Epithelial cell of esophagus (primary cell): ENCODE measurements at regions not wholly inside any gene's neighbourhood (a gene's known extent, or its start where the extent isn't known, plus 50 kb on each side); places are given as distances from the start of the nearest gene placed in this dataset.
"Not testable (repeated sequence)": the region's sequence is repeated elsewhere in the genome, so short reads cannot be mapped to it uniquely, and the experiment has no call there.

Experiments
- DNase-seq: peaks from one replicate; pipeline ENCODE4 v3.0.0; 2010; ENCODE audit warnings: low read depth
- H3K4me3 ChIP-seq: 2 replicates; pipeline ENCODE4 v1.5.1; 2011; ENCODE audit warnings: mild to moderate bottlenecking, low read length, control low read depth

DNA sequence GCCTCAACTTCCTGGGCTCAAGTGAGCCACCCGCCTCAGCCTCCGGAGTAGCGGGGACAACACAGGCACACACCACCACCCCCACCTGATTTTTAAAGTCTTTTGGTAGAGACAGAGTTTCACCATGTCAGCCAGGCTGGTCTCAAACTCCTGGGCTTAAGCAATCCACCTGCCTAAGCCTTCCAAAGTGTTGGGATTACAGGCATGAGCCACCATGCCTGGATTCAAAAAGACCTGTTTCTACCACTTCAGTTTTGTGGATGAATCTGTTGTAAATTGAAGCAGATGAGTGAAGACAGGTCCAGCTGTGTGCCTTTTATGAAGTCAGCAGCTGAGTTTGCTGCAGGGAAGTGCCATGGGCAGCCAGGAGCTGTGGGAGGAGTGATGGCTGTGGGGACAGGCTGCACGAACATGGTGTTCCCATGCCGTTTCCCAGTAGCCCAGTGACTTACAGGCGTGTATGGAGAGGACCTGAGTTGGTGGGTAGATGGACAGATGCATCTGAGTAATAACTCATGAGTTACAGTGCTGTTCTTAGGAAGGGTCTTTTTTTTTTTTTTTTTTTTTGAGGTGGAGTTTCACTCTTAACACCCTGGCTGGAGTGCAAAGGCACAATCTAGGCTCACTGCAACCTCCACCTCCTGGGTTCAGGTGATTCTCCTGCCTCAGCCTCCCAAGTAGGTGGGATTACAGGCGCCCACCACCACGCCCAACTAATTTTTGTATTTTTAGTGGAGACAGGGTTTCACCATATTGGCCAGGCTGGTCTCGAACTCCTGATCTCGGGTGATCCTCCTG is 122.5 kb upstream of the TPTE start:
- H3K4me3 ChIP-seq, DNase-seq: not testable (repeated sequence)

DNA sequence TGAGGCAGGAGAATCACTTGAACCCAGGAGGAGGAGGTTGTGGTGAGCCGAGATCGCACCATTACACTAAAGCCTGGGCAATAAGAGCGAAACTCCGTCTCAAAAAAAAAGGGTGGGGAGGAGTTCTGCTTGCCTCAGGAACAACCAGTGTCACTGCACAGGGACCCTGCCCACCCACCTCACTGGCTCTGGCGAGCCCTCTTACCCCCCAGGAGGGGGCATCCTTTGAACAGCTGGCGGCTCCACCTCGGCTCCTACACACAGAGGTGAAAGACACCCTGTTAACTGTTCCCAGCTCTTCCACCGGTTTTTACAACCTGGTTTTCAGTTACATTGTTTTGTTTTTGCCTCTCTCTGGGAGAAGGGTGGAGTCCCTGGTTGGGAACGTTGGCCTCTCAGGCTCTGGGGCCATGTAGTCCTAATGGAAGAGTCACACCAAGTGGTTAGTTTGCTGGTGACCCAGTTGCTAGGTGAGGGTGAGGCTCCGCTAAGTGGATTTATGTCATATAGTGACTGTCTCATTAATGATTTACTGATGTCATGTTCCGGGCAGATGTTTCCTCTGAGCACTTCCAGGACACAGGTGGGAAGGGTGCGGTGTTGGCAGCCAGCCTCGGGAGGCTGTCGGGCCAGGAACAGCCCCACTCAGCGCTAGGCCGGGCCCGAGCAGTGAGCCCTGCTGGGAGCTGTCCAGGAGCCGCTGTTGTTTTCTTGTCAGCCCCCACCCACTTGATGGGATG is 120.6 kb upstream of the TPTE start:
- DNase-seq, H3K4me3 ChIP-seq: not testable (repeated sequence)

DNA sequence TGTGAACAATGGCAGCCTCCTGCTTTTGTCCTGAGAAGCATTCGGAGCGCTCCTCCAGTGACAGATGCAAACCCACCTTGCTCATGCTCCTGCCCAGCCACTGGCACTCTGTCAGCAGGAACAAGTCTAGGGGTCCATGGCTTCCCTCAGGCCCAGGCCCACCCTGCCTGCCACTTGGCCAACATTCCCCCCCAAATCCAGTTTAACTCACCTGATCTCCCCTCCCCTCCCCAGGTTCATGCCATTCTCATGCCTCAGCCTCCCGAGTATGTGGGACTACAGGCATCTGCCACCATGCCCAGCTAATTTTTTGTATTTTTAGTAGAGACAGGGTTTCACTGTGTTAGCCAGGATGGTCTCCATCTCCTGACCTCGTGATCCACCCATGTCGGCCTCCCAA is 118.9 kb upstream of the TPTE start:
- not testable (repeated sequence) for H3K4me3 ChIP-seq, DNase-seq

DNA sequence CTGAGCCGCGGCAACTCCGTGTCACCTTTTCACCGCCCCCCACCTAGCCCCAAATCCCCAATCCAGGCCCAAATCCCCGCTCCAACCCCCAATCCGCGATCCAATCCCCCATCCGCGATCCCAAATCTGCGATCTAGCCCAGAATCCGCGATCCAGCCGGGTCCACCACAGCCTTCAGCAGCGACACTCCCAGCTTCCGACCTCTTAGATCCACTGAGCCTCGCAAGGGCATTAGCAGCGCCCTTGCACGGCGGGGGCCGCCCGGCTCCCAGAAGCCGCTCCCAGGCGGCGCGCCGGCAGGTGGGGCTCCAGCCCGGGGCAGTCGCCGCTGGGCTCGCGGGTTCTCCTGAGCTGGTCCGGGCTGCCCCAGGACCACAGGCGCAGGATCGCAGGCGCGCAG is 116.1 kb upstream of the TPTE start:
- DNase-seq, H3K4me3 ChIP-seq: not testable (repeated sequence)

DNA sequence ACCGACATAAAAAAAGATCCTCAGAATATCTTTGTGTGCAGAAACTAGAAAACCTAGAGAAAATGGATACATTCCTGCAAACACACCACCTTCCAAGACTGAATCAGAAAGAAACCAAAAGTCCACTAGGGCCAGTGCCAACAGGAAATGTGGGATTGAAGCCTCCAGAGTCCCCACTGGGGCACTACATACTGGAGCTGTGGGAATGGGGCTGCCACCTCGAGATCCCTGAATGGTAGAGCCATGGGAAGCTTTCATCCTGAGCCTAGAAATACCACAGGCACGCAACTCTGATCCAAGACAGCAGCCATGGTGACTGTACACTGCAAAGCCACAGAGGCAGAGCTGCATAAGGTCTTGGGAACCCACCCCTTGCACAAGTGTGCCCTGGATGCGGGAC is 111.6 kb upstream of the TPTE start:
- DNase-seq, H3K4me3 ChIP-seq: not testable (repeated sequence)

DNA sequence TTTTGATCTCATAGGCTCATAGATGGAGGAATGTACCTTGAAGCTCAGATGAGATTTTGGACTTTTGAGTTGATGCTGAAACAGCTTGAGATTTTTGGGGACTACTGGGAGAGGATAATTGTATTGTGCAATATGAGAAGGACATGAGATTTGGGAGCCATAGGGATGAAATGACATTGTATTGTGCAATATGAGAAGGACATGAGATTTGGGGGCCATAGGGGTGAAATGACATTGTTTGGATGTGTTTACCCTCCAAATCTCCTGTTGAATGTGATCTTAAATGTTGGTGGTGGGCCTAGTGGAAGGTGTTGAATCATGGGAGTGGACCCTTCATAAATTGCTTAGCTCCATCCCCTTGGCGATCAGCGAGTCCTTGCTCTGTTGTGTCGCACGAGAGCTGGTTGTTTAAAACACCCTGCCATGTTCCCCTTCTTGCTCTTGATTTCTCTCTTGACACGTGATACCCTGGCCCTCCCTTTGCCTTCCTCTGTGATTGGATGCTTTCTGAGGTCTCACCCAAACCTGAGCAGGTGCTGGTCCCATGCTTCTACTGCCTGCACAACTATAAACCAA is 110.9 kb upstream of the TPTE start:
- not testable (repeated sequence) for H3K4me3 ChIP-seq, DNase-seq

DNA sequence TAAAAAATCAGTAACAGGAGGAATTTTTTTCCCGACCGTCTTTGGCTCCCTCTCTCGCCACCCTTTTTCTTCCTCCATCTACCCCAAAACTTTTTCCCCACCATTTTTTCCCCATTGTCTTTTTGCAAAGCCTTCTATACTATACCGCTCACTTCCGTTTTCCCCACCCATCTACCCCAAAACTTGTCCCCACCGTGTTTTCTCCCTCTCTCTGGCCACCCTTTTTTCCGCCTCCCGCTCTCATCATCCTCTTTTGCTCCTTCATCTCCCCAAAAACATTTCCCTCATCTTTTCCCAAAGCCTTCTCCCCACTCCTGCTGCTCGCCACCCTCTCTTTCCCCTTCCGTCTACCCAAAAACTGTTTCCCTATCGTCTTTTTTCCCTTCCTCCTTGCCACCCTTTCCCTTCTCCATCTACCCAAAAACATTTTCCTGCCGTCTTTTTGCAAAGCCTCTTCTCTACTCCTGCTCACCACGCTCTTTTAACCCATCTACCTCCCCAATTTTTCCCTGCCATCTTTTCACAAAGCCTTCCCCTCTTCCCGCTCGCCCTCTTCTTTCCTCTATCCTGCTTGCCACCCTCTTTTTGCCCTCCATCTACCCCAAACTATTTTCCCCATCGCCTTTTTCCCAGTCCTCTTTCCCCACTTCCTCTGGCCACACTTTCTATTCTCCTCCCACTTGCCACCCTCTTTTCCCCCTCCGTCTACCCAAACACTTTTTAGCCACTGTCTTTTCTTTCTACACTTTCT is 109.4 kb upstream of the TPTE start:
- H3K4me3 ChIP-seq, DNase-seq: not testable (repeated sequence)

DNA sequence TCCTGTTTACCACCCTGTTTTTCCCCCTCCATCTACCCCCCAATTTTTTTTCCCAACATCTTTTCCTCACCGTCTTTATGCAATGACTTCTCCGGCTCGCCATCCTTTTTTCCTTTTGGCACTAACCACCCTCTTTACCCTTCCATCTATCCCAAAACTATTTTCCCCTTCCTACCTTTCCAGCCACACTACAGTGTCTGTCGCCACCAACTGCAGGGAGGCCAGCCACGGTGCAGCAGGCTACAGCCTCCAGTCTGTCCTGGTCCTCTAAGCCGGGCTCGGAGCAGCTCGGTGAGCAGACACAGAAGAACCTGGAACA is 108.5 kb upstream of the TPTE start:
- not testable (repeated sequence) for H3K4me3 ChIP-seq, DNase-seq

DNA sequence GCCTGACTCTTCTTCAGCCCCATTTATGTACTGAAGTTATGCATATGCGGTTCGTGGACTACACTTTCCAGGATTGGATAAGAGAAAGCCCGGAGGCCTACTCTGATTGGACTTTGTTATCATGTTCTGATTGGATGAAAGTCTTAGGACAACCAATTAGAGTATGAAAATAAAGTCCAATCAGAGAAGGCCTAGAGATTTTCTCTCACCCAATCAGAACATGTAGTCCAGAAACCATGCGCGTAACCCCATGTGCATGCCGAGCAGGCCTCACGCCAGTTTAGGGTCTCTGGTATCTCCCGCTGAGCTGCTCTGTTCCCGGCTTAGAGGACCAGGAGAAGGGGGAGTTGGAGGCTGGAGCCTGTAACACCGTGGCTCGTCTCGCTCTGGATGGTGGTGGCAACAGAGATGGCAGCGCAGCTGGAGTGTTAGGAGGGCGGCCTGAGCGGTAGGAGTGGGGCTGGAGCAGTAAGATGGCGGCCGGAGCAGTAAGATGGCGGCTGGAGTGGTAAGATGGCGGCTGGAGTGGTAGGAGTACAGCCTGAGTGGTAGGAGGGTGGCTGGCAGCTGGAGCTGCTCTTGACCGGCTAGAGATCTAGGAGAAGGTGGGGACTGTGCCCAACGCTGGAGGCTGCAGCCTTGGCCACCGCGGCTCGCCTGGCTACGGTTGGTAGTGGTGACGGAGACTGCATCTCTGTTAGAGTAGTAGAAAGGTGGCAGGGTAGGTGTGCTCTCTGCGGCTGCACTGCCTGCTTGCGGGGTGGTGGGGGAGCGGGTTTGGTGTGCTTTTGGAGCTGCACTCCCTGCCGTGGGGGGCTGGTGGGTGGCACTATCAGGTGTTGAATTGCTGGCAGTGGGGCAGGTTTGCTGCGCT is 107.9 kb upstream of the TPTE start:
- not testable (repeated sequence) for H3K4me3 ChIP-seq, DNase-seq

DNA sequence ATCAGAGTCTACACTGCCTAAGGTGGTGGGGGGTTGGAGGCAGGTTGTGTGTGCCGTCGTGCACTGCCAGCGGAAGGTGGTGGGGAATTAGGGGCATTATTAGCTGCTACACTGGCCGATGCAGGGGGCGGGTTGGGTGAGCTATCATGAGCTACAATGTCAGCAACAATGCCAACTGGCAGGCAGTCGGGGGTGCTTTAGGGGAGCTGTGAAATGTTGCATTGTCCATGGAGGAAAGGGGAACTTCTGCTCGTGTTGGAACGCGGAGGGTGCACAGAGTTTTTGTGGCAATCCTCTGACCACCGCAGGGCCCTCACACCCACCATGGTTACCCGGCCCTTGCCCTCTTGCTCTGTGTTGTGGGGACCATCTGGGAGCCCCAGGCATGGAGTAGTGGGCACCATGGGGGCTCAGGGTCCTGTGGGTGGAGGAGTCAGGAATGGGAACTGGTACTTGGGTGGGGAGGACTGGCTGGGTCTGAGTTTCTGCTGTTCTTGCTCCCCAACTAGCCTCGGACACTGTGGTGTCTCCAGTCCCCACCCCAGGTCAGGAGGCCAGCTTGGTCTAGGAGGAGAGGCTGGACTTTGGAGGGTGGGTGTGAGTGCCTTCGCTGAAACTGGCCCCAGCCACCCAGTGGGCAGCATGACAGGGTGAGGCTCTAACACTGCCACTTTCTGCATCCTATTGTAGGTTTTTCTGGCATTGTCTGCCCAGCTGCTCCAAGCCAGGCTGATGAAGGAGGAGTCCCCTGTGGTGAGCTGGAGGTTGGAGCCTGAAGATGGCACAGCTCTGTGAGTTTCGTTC is 107.1 kb upstream of the TPTE start:
- H3K4me3 ChIP-seq, DNase-seq: not testable (repeated sequence)

DNA sequence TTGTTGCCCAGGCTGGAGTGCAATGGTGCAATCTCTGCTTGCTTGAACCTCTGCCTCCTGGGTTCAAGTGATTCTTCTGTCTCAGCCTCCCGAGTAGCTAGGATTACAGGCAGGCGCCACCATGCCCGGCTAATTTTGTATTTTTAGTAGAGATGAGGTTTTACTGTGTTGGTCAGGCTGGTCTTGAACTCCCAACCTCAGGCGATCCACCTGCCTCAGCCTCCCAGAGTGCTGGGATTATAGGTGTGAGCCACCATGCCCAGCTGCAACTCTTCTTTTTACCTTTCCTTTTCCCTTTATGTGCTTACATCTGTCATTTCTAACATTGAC is 106.5 kb upstream of the TPTE start:
- not testable (repeated sequence) for H3K4me3 ChIP-seq

DNA sequence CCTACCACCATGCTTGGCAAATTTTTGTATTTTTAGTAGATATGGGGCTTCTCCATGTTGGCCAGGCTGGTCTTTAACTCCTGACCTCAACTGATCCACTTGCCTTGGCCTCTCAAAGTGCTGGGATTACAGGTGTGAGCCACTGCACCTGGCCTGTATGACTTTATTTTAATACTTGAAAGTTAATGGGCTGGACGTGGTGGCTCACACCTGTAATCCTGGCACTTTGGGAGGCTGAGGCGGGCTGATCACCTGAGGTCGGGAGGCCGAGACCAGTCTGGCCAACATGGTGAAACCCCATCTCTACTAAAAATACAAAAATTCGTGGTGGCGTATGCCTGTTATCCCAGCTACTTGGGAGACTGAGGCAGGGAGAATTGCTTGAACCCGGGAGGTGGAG is 105.9 kb upstream of the TPTE start:
- DNase-seq, H3K4me3 ChIP-seq: not testable (repeated sequence)

More for the DNA sequence above, 106.5 kb upstream of the TPTE start:
- DNase-seq = not testable (repeated sequence)

DNA sequence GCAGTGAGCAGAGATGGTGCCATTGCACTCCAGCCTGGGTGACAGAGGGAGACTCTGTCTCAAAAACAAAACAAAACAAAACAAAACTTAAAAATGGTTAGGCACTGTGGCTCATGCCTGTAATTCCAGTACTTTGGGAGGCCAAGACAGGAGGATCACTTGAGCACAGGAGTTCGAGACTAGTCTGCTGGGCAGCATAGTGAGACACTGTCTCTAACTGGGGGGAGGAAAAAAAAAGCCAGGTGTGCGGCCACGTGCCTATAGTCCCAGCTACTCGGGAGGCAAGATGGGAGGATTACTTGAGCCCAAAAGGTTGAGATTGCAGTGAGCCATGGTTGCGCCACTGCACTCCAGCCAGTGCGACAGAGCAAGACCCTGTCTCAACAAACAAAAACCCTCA is 105.5 kb upstream of the TPTE start:
- DNase-seq, H3K4me3 ChIP-seq: not testable (repeated sequence)

DNA sequence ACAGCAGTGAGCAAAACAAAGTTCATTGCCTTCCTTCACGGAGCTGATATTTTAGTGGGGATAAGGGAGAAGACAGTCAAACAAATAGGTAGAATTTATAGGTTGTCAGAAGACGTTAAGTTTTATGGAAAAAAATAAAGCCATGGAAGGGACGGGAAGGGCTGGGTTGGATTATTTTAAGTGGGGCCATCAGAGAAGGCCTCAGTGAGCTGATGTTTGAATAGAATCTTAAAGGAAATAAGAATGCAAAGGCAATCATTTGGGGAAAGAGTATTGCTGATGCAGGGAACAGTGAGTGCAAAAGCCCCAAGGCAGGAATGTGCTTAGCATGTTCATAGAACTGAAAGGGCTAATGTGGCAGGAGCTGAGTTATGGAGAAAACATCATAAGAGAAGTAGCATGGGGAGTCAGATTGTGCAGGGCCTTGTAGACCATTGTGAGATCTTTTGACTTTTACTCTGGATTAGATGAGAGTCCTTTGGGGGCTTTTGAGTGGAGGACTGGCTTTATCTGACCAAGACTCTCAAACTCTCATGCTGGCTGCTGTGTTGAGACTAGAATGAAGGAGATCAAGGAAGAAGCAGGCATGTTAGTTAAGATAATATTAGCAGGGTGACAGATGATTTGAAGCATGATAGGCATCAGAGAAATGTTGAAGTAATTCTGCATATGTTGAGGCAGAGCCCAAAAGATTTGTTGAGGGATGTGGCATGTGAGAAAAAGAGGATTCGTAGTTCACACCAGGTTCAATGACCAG is 104.5 kb upstream of the TPTE start:
- not testable (repeated sequence) for H3K4me3 ChIP-seq, DNase-seq

DNA sequence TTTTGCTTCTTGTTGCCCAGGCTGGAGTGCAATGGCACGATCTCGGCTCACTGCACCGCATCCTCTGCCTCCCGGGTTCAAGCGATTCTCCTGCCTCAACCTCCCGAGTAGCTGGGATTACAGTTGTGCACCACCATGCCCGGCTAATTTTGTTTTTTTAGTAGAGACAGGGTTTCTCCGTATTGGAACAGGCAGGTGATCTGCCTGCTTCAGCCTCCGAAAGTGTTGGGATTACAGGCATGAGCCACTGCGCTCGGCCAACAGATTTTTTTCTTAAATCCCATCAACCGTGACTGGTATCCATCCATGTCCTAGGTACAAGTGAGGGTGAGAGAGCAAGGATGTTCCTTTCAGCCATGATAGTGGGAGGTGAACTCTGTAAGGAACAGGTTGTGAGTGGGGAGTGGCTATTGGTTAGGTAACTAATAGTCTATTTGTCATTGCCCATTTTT is 103.8 kb upstream of the TPTE start:
- not testable (repeated sequence) for H3K4me3 ChIP-seq, DNase-seq

DNA sequence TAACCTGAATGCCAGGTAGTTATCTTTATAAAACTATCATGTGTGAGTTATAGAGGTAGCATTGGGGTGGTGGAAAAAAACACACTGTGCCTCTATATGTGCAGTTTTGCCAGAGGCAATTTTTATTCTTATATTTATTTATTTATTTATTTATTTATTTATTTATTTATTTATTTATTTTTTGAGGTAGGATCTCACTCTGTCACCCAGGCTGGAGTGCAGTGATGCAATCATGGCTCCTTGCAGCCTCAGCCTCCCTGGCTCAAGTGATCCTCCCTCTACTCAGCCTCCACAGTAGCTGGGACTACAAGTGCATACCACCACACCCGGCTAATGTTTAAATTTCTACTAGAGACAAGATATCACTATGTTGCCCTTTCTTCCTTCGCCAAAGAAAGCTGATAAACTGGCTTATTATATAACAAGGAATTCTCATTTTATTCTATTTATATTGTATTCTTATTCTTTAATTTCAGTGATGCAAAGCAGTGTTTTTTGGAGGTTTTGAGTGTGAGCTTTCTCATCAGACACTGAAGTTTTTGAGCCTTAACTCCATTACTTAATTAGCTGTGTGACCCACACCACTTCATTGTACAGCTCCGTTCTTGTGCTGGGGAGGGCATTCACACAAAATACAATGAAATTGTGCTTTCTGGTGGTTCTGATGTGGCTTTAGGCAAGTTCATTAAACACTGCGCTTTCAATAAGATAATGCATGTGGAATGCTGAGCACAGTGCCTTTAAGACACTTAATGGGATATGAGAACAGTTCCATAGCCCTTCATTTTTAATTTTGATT is 102.9 kb upstream of the TPTE start:
- not testable (repeated sequence) for DNase-seq, H3K4me3 ChIP-seq

DNA sequence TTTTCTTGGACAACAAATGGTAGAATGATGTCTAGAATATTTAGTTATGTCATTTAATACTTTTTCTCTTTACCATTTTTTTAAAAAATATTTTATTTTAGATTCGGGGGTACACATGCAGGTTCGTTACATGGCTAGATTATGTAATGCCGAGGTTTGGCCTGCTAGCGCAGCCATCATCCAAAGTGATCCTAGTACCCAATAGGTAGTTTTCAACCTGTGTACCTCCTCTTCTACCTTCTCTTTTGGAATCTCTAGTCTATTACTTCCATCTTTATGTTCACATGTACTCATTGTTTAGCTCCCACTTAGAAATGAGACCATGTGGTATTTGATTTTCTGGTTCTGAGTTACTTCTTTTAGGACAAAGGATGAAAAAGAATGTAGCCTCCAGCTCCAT is 100.2 kb upstream of the TPTE start:
- H3K4me3 ChIP-seq, DNase-seq: not testable (repeated sequence)
